PC-3 (cell line): ENCODE measurements at regions not wholly inside any gene's neighbourhood (a gene's known extent, or its start where the extent isn't known, plus 50 kb on each side); places are given as distances from the start of the nearest gene placed in this dataset.

Experiments
- ATAC-seq: fragments of 200-7000 bp; cut with Tn5 transposase; 2 replicates; pipeline ENCODE4 v1.9.1; 2020; ENCODE audit warnings: mild to moderate bottlenecking, moderate library complexity
- BruUV-seq: library from RNA; stranded (reverse); fragments of 400-500 nt; replicated peaks from 2 replicates; lab custom pipeline; 2021; lab: Mats Ljungman, UMichigan
- CTCF ChIA-PET: fragments of 300-600 bp; sonication (Branson Sonifier 250); formaldehyde crosslinking; loops from one replicate; lab custom pipeline; 2022; ENCODE audit warnings: antibody characterized with exemption; lab: Charles Lee
- POLR2A ChIA-PET: fragments of 300-600 bp; sonication (Branson Sonifier 250); formaldehyde crosslinking; loops from one replicate; lab custom pipeline; 2022; ENCODE audit warnings: antibody characterized with exemption; ENCODE audit not compliant: unreplicated experiment; lab: Charles Lee
- DNase-seq: peaks from one replicate; pipeline ENCODE4 v3.0.0-alpha.2; 2015
- H2AFZ ChIP-seq: fragments of 300-600 bp; sonication (generic); 2 replicates; pipeline ENCODE4 v1.6.0; 2016; ENCODE audit warnings: antibody characterized with exemption, low read length
- H3F3A ChIP-seq: fragments of 300-600 bp; sonication (generic); one replicate; pipeline ENCODE4 v1.6.0; 2017; ENCODE audit warnings: antibody characterized with exemption, low read length, control low read depth, mild to moderate bottlenecking; ENCODE audit not compliant: unreplicated experiment
- H3K27ac ChIP-seq: fragments of 300-600 bp; sonication (generic); 2 replicates; pipeline ENCODE4 v1.5.1; 2016; ENCODE audit warnings: mild to moderate bottlenecking, low read length
- H3K27me3 ChIP-seq: fragments of 300-600 bp; sonication (generic); 2 replicates; pipeline ENCODE4 v1.6.1; 2016; ENCODE audit warnings: low read length, mixed read lengths
- H3K36me3 ChIP-seq: fragments of 300-600 bp; sonication (generic); 2 replicates; pipeline ENCODE4 v1.6.1; 2016; ENCODE audit warnings: low read depth, mixed run types, low read length, mixed read lengths
- H3K4me1 ChIP-seq: fragments of 300-600 bp; sonication (generic); 2 replicates; pipeline ENCODE4 v1.5.1; 2016; ENCODE audit warnings: low read length; ENCODE audit not compliant: insufficient read depth
- H3K4me2 ChIP-seq: fragments of 300-600 bp; sonication (generic); 2 replicates; pipeline ENCODE4 v1.6.0; 2016; ENCODE audit warnings: low read length
- H3K4me3 ChIP-seq: fragments of 300-600 bp; sonication (generic); 2 replicates; pipeline ENCODE4 v1.5.1; 2016; ENCODE audit warnings: mild to moderate bottlenecking, low read length, mixed read lengths
- H3K79me2 ChIP-seq: fragments of 300-600 bp; sonication (generic); 2 replicates; pipeline ENCODE4 v1.6.1; 2017; ENCODE audit warnings: low read length, mixed read lengths
- H3K9ac ChIP-seq: fragments of 300-600 bp; sonication (generic); 2 replicates; pipeline ENCODE4 v1.6.0; 2016; ENCODE audit warnings: mild to moderate bottlenecking, low read length
- H3K9me2 ChIP-seq: fragments of 300-600 bp; sonication (generic); replicated peaks from 2 replicates; pipeline ENCODE4 v1.6.1; 2016; ENCODE audit warnings: mixed run types, low read length, mixed read lengths
- H3K9me3 ChIP-seq: fragments of 300-600 bp; sonication (generic); 2 replicates; pipeline ENCODE4 v1.6.1; 2016; ENCODE audit warnings: low read length, mixed read lengths
- H4K20me1 ChIP-seq: fragments of 300-600 bp; sonication (generic); 2 replicates; pipeline ENCODE4 v1.6.1; 2016; ENCODE audit warnings: low read length, mixed read lengths
- CTCF ChIP-seq: fragments of 300-600 bp; sonication (generic); conservative IDR thresholded peaks from 2 replicates; pipeline ENCODE4 v1.5.1; 2017; ENCODE audit warnings: antibody characterized with exemption, low read depth, mild to moderate bottlenecking, low read length
- EZH2 ChIP-seq: fragments of 300-600 bp; sonication (generic); IDR thresholded peaks from one replicate; pipeline ENCODE4 v1.6.1; 2017; ENCODE audit warnings: antibody characterized with exemption, mild to moderate bottlenecking, low read length; ENCODE audit not compliant: unreplicated experiment
- EZH2phosphoT487 ChIP-seq: fragments of 300-600 bp; sonication (generic); IDR thresholded peaks from 2 replicates; pipeline ENCODE4 v1.6.1; 2018; ENCODE audit warnings: mild to moderate bottlenecking, antibody characterized with exemption, low read length, borderline replicate concordance
- intact Hi-C: fragments of 100-400 bp; cut with micrococcal nuclease; formaldehyde crosslinking; loops from 2 replicates; pipeline ENCODE4 v1.9.0; 2023

- DNase-seq (no peak), ATAC-seq (no peak)
- Histone ChIP-seq H3K79me2 (no peaks in the 10 kb centered on the region), H2AFZ (peak overlapping the region; percentile 45; the same call in 1 of the 2 replicates), H3K36me3 (no peaks in the 10 kb centered on the region), H3K27me3 (no peaks in the 10 kb centered on the region), H3K4me1 (peaks cover 40% of the 10 kb centered on the region), H3K4me3 (no peak overlapping the region), H3K27ac (peak overlapping the region; percentile 95), H3K9me2 (no peaks in the 10 kb centered on the region), H3F3A (peaks cover 7% of the 10 kb centered on the region), H3K4me2 (peak overlapping the region; percentile 67), H3K9ac (peak overlapping the region; percentile 63), H4K20me1 (no peaks in the 10 kb centered on the region), H3K9me3 (no peaks in the 10 kb centered on the region)
- TF ChIP-seq CTCF (no peak), EZH2phosphoT487 (no peak), EZH2 (no peak)
- intact Hi-C loops = loop anchor here (5.0 kb wide), 3 partner anchors 105 to 465 kb away; partner anchors contain the start of gene RUNX1
- ChIA-PET CTCF (interaction anchor here (0.6 kb wide), 1 partner anchor 349 kb away, joined by 6 read pairs; no protein-coding TSS in a partner anchor), POLR2A (interaction anchor here (0.6 to 0.9 kb wide), 5 partner anchors 53 to 626 kb away, joined by 3 to 7 read pairs (median 6); no protein-coding TSS in a partner anchor)
- BruUV-seq = no TSS peak
Observed at GRCh38 chr21:35512346-35512745, 463.2 kb upstream of the RUNX1 start.

GRCh38 chr21:35511696-35512162 is 462.6 kb upstream of the RUNX1 start:
- Histone ChIP-seq H3K4me3 (peak overlapping the region; percentile 5; the same call in 1 of the 2 replicates), H3K36me3 (no peaks in the 10 kb centered on the region), H3K9me3 (no peaks in the 10 kb centered on the region), H3K4me2 (peak overlapping the region; percentile 67), H2AFZ (peak overlapping the region; percentile 45), H3F3A (peaks cover 7% of the 10 kb centered on the region), H3K4me1 (peaks cover 40% of the 10 kb centered on the region), H3K27ac (peak overlapping the region; percentile 95), H3K9ac (peak overlapping the region; percentile 63), H3K27me3 (no peaks in the 10 kb centered on the region), H3K9me2 (no peaks in the 10 kb centered on the region), H3K79me2 (no peaks in the 10 kb centered on the region), H4K20me1 (no peaks in the 10 kb centered on the region)
- ATAC-seq (peak; percentile 58), DNase-seq (no peak)
- POLR2A ChIA-PET = interaction anchor here (0.6 to 0.9 kb wide), 5 partner anchors 53 to 625 kb away, joined by 3 to 7 read pairs (median 6); no protein-coding TSS in a partner anchor
- intact Hi-C loops = loop anchor here (1.0 to 5.0 kb wide), 6 partner anchors 13 to 623 kb away; partner anchors contain the start of gene RUNX1
- BruUV-seq = no TSS peak
- TF ChIP-seq EZH2 (no peak), EZH2phosphoT487 (no peak), CTCF (no peak)
- CTCF ChIA-PET = interaction anchor here (0.5 to 0.6 kb wide), 3 partner anchors 350 to 628 kb away, joined by 3 to 10 read pairs (median 6); no protein-coding TSS in a partner anchor
